Gastrocnemius medialis (tissue), 4 donors: ENCODE measurements at regions not wholly inside any gene's neighbourhood (a gene's known extent, or its start where the extent isn't known, plus 50 kb on each side); places are given as distances from the start of the nearest gene placed in this dataset.

Source experiments
- ATAC-seq, 2 donors: fragments of 150-250 bp; one replicate each; pipeline ENCODE4 v1.9.1; 2016
- DNase-seq, 2 donors: peaks; one replicate each; pipeline ENCODE4 v3.0.0-alpha.2; 2019
- H3K27ac ChIP-seq, 4 donors: fragments of 200-600 bp; sonication (generic); 1 replicate in 1 of 4; 2 replicates in 3 of 4; pipeline ENCODE4 v1.5.1; 2016 to 2018; ENCODE audit warnings: mild to moderate bottlenecking in 2 of 4, moderate library complexity in 1 of 4
- H3K27me3 ChIP-seq, 3 donors: fragments of 200-600 bp; sonication (generic) in 2 of 3; 1 replicate in 1 of 3; 2 replicates in 2 of 3; pipeline versions ENCODE4 v1.5.1 to v1.6.0; 2016 to 2019; ENCODE audit warnings: mild to moderate bottlenecking in 1 of 3, moderate library complexity in 1 of 3
- H3K36me3 ChIP-seq, 2 donors: fragments of 200-600 bp; sonication (generic) in 1 of 2; one replicate each; pipeline ENCODE4 v1.5.1; 2017 to 2018
- H3K4me1 ChIP-seq, 2 donors: fragments of 200-600 bp; sonication (generic) in 1 of 2; one replicate each; pipeline ENCODE4 v1.5.1; 2016 to 2017; ENCODE audit warnings: mild to moderate bottlenecking in 2 of 2
- H3K4me3 ChIP-seq, 4 donors: fragments of 200-600 bp; sonication (generic) in 3 of 4; 1 replicate in 1 of 4; 2 replicates in 3 of 4; pipeline ENCODE4 v1.5.1; 2016 to 2019; ENCODE audit warnings: mild to moderate bottlenecking in 2 of 4
- H3K9me3 ChIP-seq, 3 donors: fragments of 200-600 bp; sonication (generic) in 2 of 3; 1 replicate in 1 of 3; 2 replicates in 2 of 3; pipeline ENCODE4 v1.5.1; 2016 to 2019
- CTCF ChIP-seq, 5 experiments: fragments of 450-650 bp in 3 of 5; fragments of 200-600 bp in 2 of 5; sonication (generic) in 2 of 5; IDR thresholded peaks in 4 of 5; conservative IDR thresholded peaks in 1 of 5; 1 replicate in 4 of 5; 2 replicates in 1 of 5; pipeline ENCODE4 v1.5.1; 2016 to 2019; ENCODE audit warnings: antibody characterized with exemption in 5 of 5, mild to moderate bottlenecking in 3 of 5, moderate library complexity in 3 of 5
- POLR2A ChIP-seq, 2 donors: fragments of 450-650 bp; IDR thresholded peaks; one replicate each; pipeline ENCODE4 v1.6.1; 2017; ENCODE audit warnings: antibody characterized with exemption in 2 of 2, mild to moderate bottlenecking in 2 of 2, moderate library complexity in 2 of 2
- in situ Hi-C, 4 donors: fragments of 200-750 bp; cut with MboI; loops; one replicate each; pipeline versions ENCODE4 v1.15.0 to v1.8.0; 2017; ENCODE audit warnings: low sequenced_read_pairs in 4 of 4
- intact Hi-C: fragments of 100-400 bp; cut with DNase I; formaldehyde crosslinking; loops from one replicate; pipeline ENCODE4 v1.15.1; 2023; ENCODE audit warnings: low total_unique reads

GRCh38 chr22:48785792-48786678, 1041.6 kb downstream of the BRD1 start:
- Histone ChIP-seq H3K27ac (no peak overlapping the region), H3K9me3 (no peaks in the 10 kb centered on the region), H3K4me1 (no peaks in the 10 kb centered on the region), H3K27me3 (no peaks in the 10 kb centered on the region), H3K4me3 (no peak overlapping the region), H3K36me3 (no peaks in the 10 kb centered on the region)
- intact Hi-C loops: no loop called here
- TF ChIP-seq CTCF (IDR thresholded peaks at IDR 0.05 in 4 of 5, conservative IDR thresholded peaks at IDR 0.05 in 1 of 5) (no peak), POLR2A (IDR thresholded peaks at IDR 0.05) (no peak)
- in situ Hi-C loops: no loop called here
- DNase-seq: no peak
- ATAC-seq: no peak

- Histone ChIP-seq H3K27ac (no peak overlapping the region), H3K9me3 (no peaks in the 10 kb centered on the region), H3K36me3 (no peaks in the 10 kb centered on the region), H3K4me3 (no peak overlapping the region), H3K27me3 (no peaks in the 10 kb centered on the region), H3K4me1 (no peaks in the 10 kb centered on the region)
- intact Hi-C loops (no loop called here), in situ Hi-C loops (no loop called here)
- ATAC-seq: no peak
- no peak for DNase-seq
- TF ChIP-seq POLR2A (IDR thresholded peaks at IDR 0.05): no peak
- no peak for TF ChIP-seq CTCF (IDR thresholded peaks at IDR 0.05 in 4 of 5, conservative IDR thresholded peaks at IDR 0.05 in 1 of 5)
Measured at GRCh38 chr22:48784701-48785503, 1042.8 kb downstream of the BRD1 start.

GRCh38 chr22:48783821-48784266, 1043.8 kb downstream of the BRD1 start:
- Histone ChIP-seq H3K4me3 (no peak overlapping the region), H3K27me3 (no peaks in the 10 kb centered on the region), H3K4me1 (no peaks in the 10 kb centered on the region), H3K9me3 (no peaks in the 10 kb centered on the region), H3K36me3 (no peaks in the 10 kb centered on the region), H3K27ac (no peak overlapping the region)
- TF ChIP-seq POLR2A (IDR thresholded peaks at IDR 0.05) (no peak), CTCF (IDR thresholded peaks at IDR 0.05 in 4 of 5, conservative IDR thresholded peaks at IDR 0.05 in 1 of 5) (no peak)
- intact Hi-C loops: no loop called here
- DNase-seq (no peak), ATAC-seq (no peak)
- in situ Hi-C loops: no loop called here

- Histone ChIP-seq H3K36me3 (no peaks in the 10 kb centered on the region), H3K4me3 (no peak overlapping the region), H3K9me3 (no peaks in the 10 kb centered on the region), H3K27me3 (no peaks in the 10 kb centered on the region), H3K27ac (no peak overlapping the region), H3K4me1 (no peaks in the 10 kb centered on the region)
- no peak for DNase-seq
- no peak for ATAC-seq
- in situ Hi-C loops: no loop called here
- TF ChIP-seq POLR2A (IDR thresholded peaks at IDR 0.05) (no peak), CTCF (IDR thresholded peaks at IDR 0.05 in 4 of 5, conservative IDR thresholded peaks at IDR 0.05 in 1 of 5) (no peak)
- intact Hi-C loops: no loop called here
Measured at GRCh38 chr22:48782811-48783511, 1044.7 kb downstream of the BRD1 start.
